ENCODE measurements at regions not wholly inside any gene's neighbourhood (a gene's known extent, or its start where the extent isn't known, plus 50 kb on each side); places are given as distances from the start of the nearest gene placed in this dataset.

DNA sequence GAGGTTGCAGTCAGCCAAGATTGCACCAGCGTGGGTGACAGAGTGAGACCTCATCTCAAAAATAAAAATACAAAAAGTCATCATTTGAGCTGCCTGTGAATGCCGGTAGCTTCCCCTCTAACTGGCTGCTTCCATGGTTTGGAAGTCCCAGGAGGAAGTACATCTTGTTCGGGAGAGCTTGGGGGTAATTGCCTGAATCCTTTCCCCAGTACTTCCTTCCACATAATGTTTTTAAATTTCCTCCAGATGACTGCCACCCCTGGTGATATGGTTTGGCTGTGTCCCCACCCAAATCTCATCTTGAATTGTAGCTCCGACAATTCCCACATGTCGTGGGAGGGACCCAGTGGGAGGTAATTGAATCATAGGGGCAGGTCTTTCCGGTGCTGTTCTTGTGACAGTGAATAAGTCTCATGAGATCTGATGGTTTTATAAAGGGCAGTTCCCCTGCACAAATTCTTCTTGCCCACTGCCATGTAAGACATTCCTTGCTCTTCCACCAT lies 87.2 kb downstream of the SPRING1 start:
- TF ChIP-seq EZH2 (IDR thresholded peaks at IDR 0.05), result no peak
- TF ChIP-seq, protein P1, sequence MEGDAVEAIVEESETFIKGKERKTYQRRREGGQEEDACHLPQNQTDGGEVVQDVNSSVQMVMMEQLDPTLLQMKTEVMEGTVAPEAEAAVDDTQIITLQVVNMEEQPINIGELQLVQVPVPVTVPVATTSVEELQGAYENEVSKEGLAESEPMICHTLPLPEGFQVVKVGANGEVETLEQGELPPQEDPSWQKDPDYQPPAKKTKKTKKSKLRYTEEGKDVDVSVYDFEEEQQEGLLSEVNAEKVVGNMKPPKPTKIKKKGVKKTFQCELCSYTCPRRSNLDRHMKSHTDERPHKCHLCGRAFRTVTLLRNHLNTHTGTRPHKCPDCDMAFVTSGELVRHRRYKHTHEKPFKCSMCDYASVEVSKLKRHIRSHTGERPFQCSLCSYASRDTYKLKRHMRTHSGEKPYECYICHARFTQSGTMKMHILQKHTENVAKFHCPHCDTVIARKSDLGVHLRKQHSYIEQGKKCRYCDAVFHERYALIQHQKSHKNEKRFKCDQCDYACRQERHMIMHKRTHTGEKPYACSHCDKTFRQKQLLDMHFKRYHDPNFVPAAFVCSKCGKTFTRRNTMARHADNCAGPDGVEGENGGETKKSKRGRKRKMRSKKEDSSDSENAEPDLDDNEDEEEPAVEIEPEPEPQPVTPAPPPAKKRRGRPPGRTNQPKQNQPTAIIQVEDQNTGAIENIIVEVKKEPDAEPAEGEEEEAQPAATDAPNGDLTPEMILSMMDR (IDR thresholded peaks at IDR 0.05), result no peak

Data from neural progenitor cell (in vitro differentiated cells).